ENCODE measurements at regions not wholly inside any gene's neighbourhood (a gene's known extent, or its start where the extent isn't known, plus 50 kb on each side); places are given as distances from the start of the nearest gene placed in this dataset.

DNA sequence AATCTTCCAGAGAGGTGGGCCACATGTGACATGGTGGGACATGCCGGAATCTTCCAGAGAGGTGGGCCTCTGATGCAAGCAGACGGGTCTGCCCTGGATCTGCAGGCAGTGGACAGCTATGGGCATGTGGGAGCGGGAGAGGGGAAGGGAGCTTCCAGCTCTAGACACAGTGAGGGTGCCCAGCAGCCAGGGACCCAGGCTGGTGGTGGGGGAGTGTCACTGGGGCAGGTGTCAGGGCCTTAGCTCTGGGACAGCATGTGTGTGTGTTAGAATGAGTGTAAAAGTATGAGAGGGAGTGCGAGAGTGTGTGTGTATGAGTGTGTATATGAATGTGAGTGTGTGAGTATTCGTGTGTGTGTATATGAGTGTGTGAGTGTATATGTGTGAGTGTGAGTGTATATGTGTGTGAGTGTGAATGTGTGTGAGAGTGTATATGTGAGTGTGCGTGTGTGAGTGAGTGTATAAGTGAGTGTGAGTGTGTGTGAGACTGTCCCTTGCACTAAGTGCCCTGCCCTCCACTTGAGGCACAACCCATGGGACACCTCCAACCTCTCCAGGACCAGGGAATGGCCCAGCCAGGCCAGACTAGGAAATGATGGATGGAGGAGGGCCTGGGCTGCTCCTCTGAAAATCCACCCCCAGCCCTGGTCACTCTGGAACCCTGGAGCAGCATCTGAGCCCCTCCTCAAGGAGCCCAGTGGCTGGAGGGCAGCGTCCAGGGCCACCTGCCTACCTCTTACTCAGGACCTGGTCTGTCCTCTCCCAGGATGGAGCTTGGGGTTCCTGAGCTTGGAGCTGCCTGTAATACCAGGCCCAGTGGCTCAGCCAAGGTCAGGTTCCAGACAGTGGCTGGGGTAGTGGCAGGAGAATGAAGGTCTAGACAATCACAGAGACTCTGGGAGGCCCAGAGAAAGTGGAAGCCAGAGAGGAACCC lies 122.2 kb downstream of the C9orf50 start:
- TF ChIP-seq POLR2A (IDR thresholded peaks at IDR 0.05; ENCODE audit: low read length), result no peak
- no peak for TF ChIP-seq GATA1 (IDR thresholded peaks at IDR 0.05; ENCODE audit: low read depth, low read length)

Measured in erythroblast (primary cell).